ENCODE measurements at regions not wholly inside any gene's neighbourhood (a gene's known extent, or its start where the extent isn't known, plus 50 kb on each side); places are given as distances from the start of the nearest gene placed in this dataset.

GRCh38 chr12:84627593-84627992, 285.0 kb downstream of the SLC6A15 start:
- no peak for ATAC-seq (ENCODE audit: low FRiP score)
- DNase-seq (ENCODE audit: low spot score): no peak
- no peak for TF ChIP-seq CTCF (IDR thresholded peaks at IDR 0.05)

GRCh38 chr12:84624601-84625000, 288.0 kb downstream of the SLC6A15 start:
- TF ChIP-seq CTCF (IDR thresholded peaks at IDR 0.05): no peak
- DNase-seq (ENCODE audit: low spot score) (no peak), ATAC-seq (ENCODE audit: low FRiP score) (no peak)

- ATAC-seq (ENCODE audit: low FRiP score): no peak
- no peak for TF ChIP-seq CTCF (IDR thresholded peaks at IDR 0.05)
- no peak for DNase-seq (ENCODE audit: low spot score)
Observed at GRCh38 chr12:84619053-84619571, 293.5 kb downstream of the SLC6A15 start.

- DNase-seq (ENCODE audit: low spot score) (no peak), ATAC-seq (ENCODE audit: low FRiP score) (no peak)
- TF ChIP-seq CTCF (IDR thresholded peaks at IDR 0.05): no peak
Observed at GRCh38 chr12:84607170-84607819, 305.3 kb downstream of the SLC6A15 start.

- DNase-seq (ENCODE audit: low spot score) (no peak), ATAC-seq (ENCODE audit: low FRiP score) (no peak)
- TF ChIP-seq CTCF (IDR thresholded peaks at IDR 0.05): no peak
Observed at GRCh38 chr12:84605983-84606382, 306.6 kb downstream of the SLC6A15 start.

- ATAC-seq (ENCODE audit: low FRiP score) (no peak), DNase-seq (ENCODE audit: low spot score) (no peak)
- TF ChIP-seq CTCF (IDR thresholded peaks at IDR 0.05): no peak
Observed at GRCh38 chr12:84604551-84604950, 308.0 kb downstream of the SLC6A15 start.
